CD4-positive, alpha-beta T cell (primary cell): ENCODE measurements at regions not wholly inside any gene's neighbourhood (a gene's known extent, or its start where the extent isn't known, plus 50 kb on each side); places are given as distances from the start of the nearest gene placed in this dataset.

ENCODE experiments used
- ATAC-seq: fragments of 200-7000 bp; cut with Tn5 transposase; one replicate; pipeline ENCODE4 v1.10.0; 2022; ENCODE audit warnings: mild to moderate bottlenecking; ENCODE audit not compliant: poor library complexity
- CTCF ChIA-PET: fragments of 350-600 bp; sonication (Branson Sonifier 250); formaldehyde crosslinking; loops from one replicate; lab custom pipeline; 2021; ENCODE audit warnings: antibody characterized with exemption, inconsistent platforms; lab: Charles Lee
- POLR2A ChIA-PET: fragments of 350-600 bp; sonication (Branson Sonifier 250); formaldehyde crosslinking; loops from one replicate; lab custom pipeline; 2021; ENCODE audit warnings: antibody characterized with exemption, inconsistent platforms; lab: Charles Lee
- DNase-seq, 14 experiments: peaks; one replicate each; pipeline ENCODE4 v3.0.0-alpha.2; 2013 to 2020; ENCODE audit warnings: mixed read lengths in 2 of 14
- H3K27ac ChIP-seq, 2 donors: one replicate each; pipeline versions ENCODE4 v1.5.1 to v1.7.0; 2013; ENCODE audit warnings: low read length in 2 of 2, low read depth in 1 of 2, mild to moderate bottlenecking in 1 of 2
- H3K27me3 ChIP-seq, 2 experiments: 1 replicate in 1 of 2; 2 replicates in 1 of 2; pipeline versions ENCODE4 v1.6.1 to v1.7.0; 2013; ENCODE audit warnings: low read length in 2 of 2, control low read depth in 1 of 2, mild to moderate bottlenecking in 1 of 2, moderate library complexity in 1 of 2; ENCODE audit not compliant: insufficient read depth in 2 of 2, control insufficient read depth in 1 of 2
- H3K36me3 ChIP-seq: one replicate; pipeline ENCODE4 v1.6.1; 2013; ENCODE audit warnings: low read length, control low read depth; ENCODE audit not compliant: insufficient read depth
- H3K4me1 ChIP-seq: one replicate; pipeline ENCODE4 v1.6.1; 2013; ENCODE audit warnings: low read length, control low read depth; ENCODE audit not compliant: insufficient read depth
- H3K4me3 ChIP-seq: one replicate; pipeline ENCODE4 v1.5.1; 2013; ENCODE audit warnings: mild to moderate bottlenecking, low read length, moderate library complexity
- H3K9me3 ChIP-seq, 2 experiments: 1 replicate in 1 of 2; 2 replicates in 1 of 2; pipeline versions ENCODE4 v1.6.1 to v1.7.0; 2013; ENCODE audit warnings: low read length in 2 of 2, mild to moderate bottlenecking in 2 of 2, control low read depth in 1 of 2, moderate library complexity in 1 of 2; ENCODE audit not compliant: control insufficient read depth in 1 of 2, insufficient read depth in 1 of 2
- H3K27ac Mint-ChIP-seq: one replicate; pipeline ENCODE4 v1.8.0; 2020; ENCODE audit warnings: mixed read lengths
- H3K27me3 Mint-ChIP-seq: one replicate; pipeline ENCODE4 v1.8.0; 2021; ENCODE audit warnings: mixed read lengths
- H3K36me3 Mint-ChIP-seq: one replicate; pipeline ENCODE4 v1.8.0; 2021; ENCODE audit warnings: low read depth, mixed read lengths
- H3K4me1 Mint-ChIP-seq: one replicate; pipeline ENCODE4 v1.8.0; 2021; ENCODE audit warnings: low read depth, mixed read lengths
- H3K4me3 Mint-ChIP-seq: one replicate; pipeline ENCODE4 v1.8.0; 2020; ENCODE audit warnings: mild to moderate bottlenecking, mixed read lengths
- H3K9me3 Mint-ChIP-seq: one replicate; pipeline ENCODE4 v1.8.0; 2020; ENCODE audit warnings: mixed read lengths
- intact Hi-C, 2 experiments: fragments of 100-400 bp; cut with DNase I in 1 of 2; cut with micrococcal nuclease in 1 of 2; formaldehyde crosslinking; loops; one replicate each; pipeline versions ENCODE4 v1.15.1 to v1.9.0; 2023 to 2025; cut with DNase I, micrococcal nuclease
- TF ChIP-seq, protein P1 (sequence below): fragments of 200-600 bp; IDR thresholded peaks from one replicate; pipeline ENCODE4 v1.8.0; 2022; ENCODE audit warnings: antibody characterized with exemption, mild to moderate bottlenecking

DNA sequence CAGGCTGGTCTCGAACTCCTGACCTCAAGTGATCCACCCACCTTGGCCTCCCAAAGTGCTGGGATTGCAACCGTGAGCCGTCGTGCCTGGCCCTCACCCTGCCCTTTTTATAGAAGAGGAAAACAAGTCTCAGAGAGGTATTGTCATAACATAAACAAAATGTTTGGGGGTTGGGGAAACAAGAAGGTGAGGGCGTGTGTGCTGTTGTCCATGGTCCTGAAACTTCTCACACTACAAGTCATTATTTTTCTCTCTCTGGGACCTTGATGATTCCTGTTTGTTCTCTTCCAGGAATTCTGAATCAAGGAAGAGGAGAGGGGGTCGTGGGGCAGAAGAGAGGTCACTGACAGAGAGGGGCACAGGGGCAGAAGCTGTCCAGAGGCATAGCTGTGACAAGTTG lies 160.2 kb upstream of the LHX1 start:
- intact Hi-C loops: no loop called here
- H3K27me3 Mint-ChIP-seq: peaks cover 74% of the 10 kb centered on the region
- H3K36me3 ChIP-seq: no peaks in the 10 kb centered on the region
- no peak overlapping the region for H3K4me3 ChIP-seq
- H3K27ac ChIP-seq: no peak overlapping the region
- DNase-seq (no peak), ATAC-seq (no peak)
- peaks cover 12 to 14% of the 10 kb centered on the region in 2 experiments for H3K27me3 ChIP-seq
- no peaks in the 10 kb centered on the region for H3K4me1 ChIP-seq
- POLR2A ChIA-PET: no interaction called here
- H3K9me3 ChIP-seq: peaks cover 0 to 4% of the 10 kb centered on the region in 2 experiments
- no peaks in the 10 kb centered on the region for H3K36me3 Mint-ChIP-seq
- TF ChIP-seq, protein P1, sequence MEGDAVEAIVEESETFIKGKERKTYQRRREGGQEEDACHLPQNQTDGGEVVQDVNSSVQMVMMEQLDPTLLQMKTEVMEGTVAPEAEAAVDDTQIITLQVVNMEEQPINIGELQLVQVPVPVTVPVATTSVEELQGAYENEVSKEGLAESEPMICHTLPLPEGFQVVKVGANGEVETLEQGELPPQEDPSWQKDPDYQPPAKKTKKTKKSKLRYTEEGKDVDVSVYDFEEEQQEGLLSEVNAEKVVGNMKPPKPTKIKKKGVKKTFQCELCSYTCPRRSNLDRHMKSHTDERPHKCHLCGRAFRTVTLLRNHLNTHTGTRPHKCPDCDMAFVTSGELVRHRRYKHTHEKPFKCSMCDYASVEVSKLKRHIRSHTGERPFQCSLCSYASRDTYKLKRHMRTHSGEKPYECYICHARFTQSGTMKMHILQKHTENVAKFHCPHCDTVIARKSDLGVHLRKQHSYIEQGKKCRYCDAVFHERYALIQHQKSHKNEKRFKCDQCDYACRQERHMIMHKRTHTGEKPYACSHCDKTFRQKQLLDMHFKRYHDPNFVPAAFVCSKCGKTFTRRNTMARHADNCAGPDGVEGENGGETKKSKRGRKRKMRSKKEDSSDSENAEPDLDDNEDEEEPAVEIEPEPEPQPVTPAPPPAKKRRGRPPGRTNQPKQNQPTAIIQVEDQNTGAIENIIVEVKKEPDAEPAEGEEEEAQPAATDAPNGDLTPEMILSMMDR: no peak
- H3K27ac Mint-ChIP-seq: no peak overlapping the region
- H3K9me3 Mint-ChIP-seq: no peaks in the 10 kb centered on the region
- H3K4me3 Mint-ChIP-seq: no peak overlapping the region
- CTCF ChIA-PET: no interaction called here
- no peaks in the 10 kb centered on the region for H3K4me1 Mint-ChIP-seq

DNA sequence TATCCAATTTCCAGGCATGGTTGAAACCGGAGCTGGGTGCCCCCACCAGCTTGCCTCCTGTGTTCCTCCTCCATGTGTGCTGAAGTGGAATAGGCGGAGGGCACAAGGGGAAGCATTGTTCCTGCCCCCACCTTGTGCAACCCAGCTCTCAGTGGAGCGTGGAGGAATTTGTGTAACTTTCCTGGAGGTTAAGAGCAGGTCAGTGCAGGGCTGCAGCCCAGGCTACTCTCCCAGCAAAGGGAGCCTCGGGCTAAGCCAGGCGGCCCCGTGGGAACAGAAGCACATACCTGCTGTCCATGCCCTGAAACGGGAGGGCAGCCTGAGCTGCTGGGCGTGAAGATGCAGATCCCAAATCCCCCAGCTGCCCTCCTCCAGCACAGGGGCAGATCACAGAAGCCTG lies 158.8 kb upstream of the LHX1 start:
- no peak overlapping the region for H3K27ac Mint-ChIP-seq
- intact Hi-C loops: no loop called here
- TF ChIP-seq, protein P1: no peak
- H3K27me3 Mint-ChIP-seq: peaks cover 69% of the 10 kb centered on the region
- H3K4me1 ChIP-seq: no peaks in the 10 kb centered on the region
- H3K4me1 Mint-ChIP-seq: no peaks in the 10 kb centered on the region
- H3K9me3 ChIP-seq: peaks cover 0 to 4% of the 10 kb centered on the region in 2 experiments
- no peak for DNase-seq
- no peak for ATAC-seq
- POLR2A ChIA-PET: no interaction called here
- no peak overlapping the region for H3K4me3 Mint-ChIP-seq
- H3K4me3 ChIP-seq: no peak overlapping the region
- peaks cover 12 to 19% of the 10 kb centered on the region in 2 experiments for H3K27me3 ChIP-seq
- no peaks in the 10 kb centered on the region for H3K9me3 Mint-ChIP-seq
- no peak overlapping the region for H3K27ac ChIP-seq
- CTCF ChIA-PET: no interaction called here
- H3K36me3 ChIP-seq: no peaks in the 10 kb centered on the region
- H3K36me3 Mint-ChIP-seq: no peaks in the 10 kb centered on the region

DNA sequence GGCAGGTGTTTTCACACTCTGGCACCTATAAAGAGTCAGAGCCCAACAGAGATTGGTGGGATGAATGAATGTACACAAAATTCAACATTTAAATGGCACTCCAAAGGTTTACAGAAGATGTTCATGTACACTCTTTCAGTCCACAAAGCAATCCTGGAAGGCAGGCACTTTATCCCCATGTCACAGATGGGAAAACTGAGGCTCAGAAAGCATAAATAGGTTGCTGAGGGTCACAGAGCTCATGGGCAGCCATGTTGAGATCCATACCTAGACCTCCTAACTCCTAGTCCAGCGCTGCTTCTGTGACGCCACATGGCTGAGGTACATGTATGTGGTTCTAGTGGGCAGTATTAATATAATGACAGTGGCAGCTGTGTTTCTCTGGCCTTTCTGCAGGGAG lies 157.7 kb upstream of the LHX1 start:
- Mint-ChIP-seq H3K4me1 (no peaks in the 10 kb centered on the region), H3K36me3 (no peaks in the 10 kb centered on the region), H3K27ac (no peak overlapping the region), H3K9me3 (no peaks in the 10 kb centered on the region), H3K27me3 (peaks cover 68% of the 10 kb centered on the region), H3K4me3 (no peak overlapping the region)
- Histone ChIP-seq H3K9me3 (peaks cover 0 to 4% of the 10 kb centered on the region in 2 experiments), H3K27me3 (peaks cover 17 to 19% of the 10 kb centered on the region in 2 experiments), H3K27ac (no peak overlapping the region), H3K4me3 (no peak overlapping the region), H3K4me1 (no peaks in the 10 kb centered on the region), H3K36me3 (no peaks in the 10 kb centered on the region)
- no peak for DNase-seq
- TF ChIP-seq, protein P1: no peak
- ATAC-seq: no peak
- intact Hi-C loops: no loop called here
- CTCF ChIA-PET: no interaction called here
- POLR2A ChIA-PET: no interaction called here
